ENCODE measurements at regions not wholly inside any gene's neighbourhood (a gene's known extent, or its start where the extent isn't known, plus 50 kb on each side); places are given as distances from the start of the nearest gene placed in this dataset.

DNA sequence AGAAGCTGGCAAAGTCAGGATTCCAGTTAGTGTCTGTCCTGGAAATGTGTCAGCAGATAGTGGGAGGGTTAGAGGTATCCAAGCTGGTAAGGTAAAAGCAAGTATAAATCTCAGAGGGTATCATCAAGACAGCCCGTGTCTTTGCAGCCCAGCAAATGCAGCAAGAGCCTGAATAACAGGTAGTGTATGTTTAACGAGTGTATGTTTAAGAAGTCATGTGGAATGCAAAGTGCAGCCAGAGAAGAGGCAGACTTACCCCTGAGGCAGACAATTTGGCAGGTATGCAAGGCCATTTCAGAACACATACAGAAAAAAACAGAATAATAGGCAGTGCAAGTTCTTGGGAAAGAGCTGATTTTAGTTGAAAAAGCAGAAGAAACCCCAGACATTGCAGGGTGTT is 411.0 kb upstream of the NEGR1 start:
- intact Hi-C loops (cut with DNase I, micrococcal nuclease), result no loop called here
- ATAC-seq (no peak), DNase-seq (no peak)
- TF ChIP-seq, protein P1, sequence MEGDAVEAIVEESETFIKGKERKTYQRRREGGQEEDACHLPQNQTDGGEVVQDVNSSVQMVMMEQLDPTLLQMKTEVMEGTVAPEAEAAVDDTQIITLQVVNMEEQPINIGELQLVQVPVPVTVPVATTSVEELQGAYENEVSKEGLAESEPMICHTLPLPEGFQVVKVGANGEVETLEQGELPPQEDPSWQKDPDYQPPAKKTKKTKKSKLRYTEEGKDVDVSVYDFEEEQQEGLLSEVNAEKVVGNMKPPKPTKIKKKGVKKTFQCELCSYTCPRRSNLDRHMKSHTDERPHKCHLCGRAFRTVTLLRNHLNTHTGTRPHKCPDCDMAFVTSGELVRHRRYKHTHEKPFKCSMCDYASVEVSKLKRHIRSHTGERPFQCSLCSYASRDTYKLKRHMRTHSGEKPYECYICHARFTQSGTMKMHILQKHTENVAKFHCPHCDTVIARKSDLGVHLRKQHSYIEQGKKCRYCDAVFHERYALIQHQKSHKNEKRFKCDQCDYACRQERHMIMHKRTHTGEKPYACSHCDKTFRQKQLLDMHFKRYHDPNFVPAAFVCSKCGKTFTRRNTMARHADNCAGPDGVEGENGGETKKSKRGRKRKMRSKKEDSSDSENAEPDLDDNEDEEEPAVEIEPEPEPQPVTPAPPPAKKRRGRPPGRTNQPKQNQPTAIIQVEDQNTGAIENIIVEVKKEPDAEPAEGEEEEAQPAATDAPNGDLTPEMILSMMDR (IDR thresholded peaks at IDR 0.05), result no peak
- no peak overlapping the region for H3K4me3 ChIP-seq
- peaks cover 7% of the 10 kb centered on the region for H3K9me3 ChIP-seq
- H3K36me3 ChIP-seq (ENCODE audit: low read depth), result no peaks in the 10 kb centered on the region
- no peaks in the 10 kb centered on the region for H3K4me1 ChIP-seq (ENCODE audit: low read depth)

DNA sequence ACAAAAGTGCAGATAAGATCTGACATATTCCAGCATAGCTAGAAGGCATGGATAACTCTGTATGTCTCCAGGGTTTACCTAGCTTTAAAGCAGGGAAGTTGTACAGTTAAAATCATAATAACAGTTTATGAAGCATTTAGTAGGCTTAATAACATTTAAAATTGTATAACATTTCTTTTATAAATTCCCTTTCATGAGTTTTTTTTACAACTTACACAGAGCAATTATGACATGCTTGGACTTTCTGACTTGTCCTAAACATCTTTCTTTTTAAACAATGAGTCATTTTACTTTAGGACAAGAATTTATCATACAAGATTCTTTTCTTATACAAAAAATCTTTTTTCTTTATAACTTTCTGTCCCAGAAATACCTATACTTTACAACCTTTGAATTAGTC is 408.5 kb upstream of the NEGR1 start:
- no peaks in the 10 kb centered on the region for H3K36me3 ChIP-seq (ENCODE audit: low read depth)
- DNase-seq, result no peak
- H3K9me3 ChIP-seq, result peaks cover 7% of the 10 kb centered on the region
- intact Hi-C loops (cut with DNase I, micrococcal nuclease), result no loop called here
- TF ChIP-seq, protein P1 (IDR thresholded peaks at IDR 0.05), result no peak
- H3K4me1 ChIP-seq (ENCODE audit: low read depth), result no peaks in the 10 kb centered on the region
- no peak overlapping the region for H3K4me3 ChIP-seq
- ATAC-seq, result no peak

DNA sequence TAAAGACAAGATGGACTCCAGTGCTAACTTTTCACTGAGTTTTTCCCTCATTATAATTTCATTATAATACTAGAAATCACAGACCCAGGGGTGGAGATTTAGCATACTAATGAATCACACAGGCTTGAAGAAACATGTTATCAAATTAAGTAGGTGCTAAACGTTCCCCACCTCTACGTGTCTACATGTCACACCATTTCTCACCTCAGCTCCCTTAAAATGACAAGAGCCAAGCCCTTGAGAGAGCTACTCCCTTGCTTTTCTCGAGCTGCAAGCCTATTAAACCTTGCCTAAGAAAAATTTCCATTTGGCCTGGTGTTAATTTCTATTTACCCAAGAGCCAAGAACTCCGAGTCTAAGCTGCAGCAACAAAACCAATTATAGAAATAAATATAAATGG is 396.3 kb upstream of the NEGR1 start:
- no peak for ATAC-seq
- TF ChIP-seq, protein P1 (IDR thresholded peaks at IDR 0.05), result no peak
- intact Hi-C loops (cut with DNase I, micrococcal nuclease), result no loop called here
- no peak overlapping the region for H3K4me3 ChIP-seq
- no peak for DNase-seq
- H3K9me3 ChIP-seq, result no peaks in the 10 kb centered on the region
- H3K36me3 ChIP-seq (ENCODE audit: low read depth), result no peaks in the 10 kb centered on the region
- no peaks in the 10 kb centered on the region for H3K4me1 ChIP-seq (ENCODE audit: low read depth)

DNA sequence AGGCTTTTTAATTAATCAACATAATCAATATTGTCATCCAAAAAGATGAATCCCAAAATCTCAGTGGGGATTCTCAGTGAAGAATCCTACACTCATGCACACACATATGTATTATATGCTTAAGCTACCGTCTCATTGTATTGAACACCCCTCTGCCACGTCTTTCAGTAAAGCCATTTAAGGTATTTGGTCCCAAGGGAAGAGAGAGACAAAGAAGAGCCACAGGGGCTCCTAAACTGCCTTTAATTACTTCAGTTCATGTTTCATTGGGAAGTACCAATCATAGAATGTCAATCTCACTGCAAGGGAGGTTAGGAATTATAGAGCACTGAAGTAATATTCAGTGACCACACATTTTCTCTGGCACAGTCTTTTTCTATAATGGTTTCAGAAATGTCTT is 388.6 kb upstream of the NEGR1 start:
- Histone ChIP-seq H3K4me1 (ENCODE audit: low read depth) (no peaks in the 10 kb centered on the region), H3K9me3 (no peaks in the 10 kb centered on the region), H3K36me3 (ENCODE audit: low read depth) (no peaks in the 10 kb centered on the region), H3K4me3 (no peak overlapping the region)
- intact Hi-C loops (cut with DNase I, micrococcal nuclease), result no loop called here
- TF ChIP-seq, protein P1 (IDR thresholded peaks at IDR 0.05), result no peak
- no peak for ATAC-seq
- DNase-seq, result no peak

DNA sequence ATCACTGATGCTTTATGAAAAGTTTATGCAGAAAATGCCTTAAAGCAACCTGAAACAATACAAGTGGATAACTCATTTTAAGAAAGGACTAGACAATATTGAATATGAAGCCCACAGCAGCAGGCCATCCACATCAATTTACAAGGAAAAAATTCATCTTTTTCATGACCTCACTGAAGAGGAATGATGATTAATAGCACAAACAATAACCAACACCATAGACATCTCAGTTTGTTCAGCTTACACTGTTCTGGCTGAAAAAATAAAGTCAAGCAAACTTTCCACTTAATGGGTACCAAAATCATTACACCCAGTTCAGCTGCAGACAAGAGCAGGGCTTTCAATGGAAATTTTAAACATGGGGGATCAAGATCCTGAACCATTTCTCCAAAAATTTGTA is 380.6 kb upstream of the NEGR1 start:
- Histone ChIP-seq H3K4me1 (ENCODE audit: low read depth) (no peaks in the 10 kb centered on the region), H3K9me3 (no peaks in the 10 kb centered on the region), H3K4me3 (no peak overlapping the region), H3K36me3 (ENCODE audit: low read depth) (no peaks in the 10 kb centered on the region)
- intact Hi-C loops (cut with DNase I, micrococcal nuclease), result no loop called here
- ATAC-seq, result no peak
- TF ChIP-seq, protein P1 (IDR thresholded peaks at IDR 0.05), result no peak
- DNase-seq, result no peak

DNA sequence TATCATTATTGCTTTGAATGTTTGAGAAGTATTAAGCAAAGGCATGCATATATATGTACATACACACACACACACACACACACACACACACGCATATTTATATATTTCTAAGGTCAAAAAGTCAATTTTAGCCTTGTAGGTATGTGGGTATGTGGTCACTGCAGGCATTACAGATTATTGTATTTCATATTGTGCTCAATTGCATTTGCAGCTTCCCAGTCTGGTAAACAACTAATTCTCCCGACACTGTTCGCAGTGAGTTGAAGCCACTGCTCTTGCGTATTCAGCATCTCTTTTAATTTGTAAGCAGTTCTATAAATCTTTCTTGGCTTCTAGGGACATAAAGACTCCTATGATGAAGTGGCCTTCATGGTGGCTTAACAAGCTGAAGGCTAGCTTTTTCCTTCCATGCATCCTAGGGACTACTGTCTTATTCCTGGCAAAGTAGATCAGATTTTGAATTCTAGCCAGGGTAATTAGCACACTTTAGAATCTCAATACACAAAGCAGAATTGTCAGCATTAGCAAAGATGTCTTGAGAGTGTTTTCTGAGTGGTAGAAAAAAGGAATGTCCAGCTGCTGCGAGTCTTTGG is 368.6 kb upstream of the NEGR1 start:
- Histone ChIP-seq H3K36me3 (ENCODE audit: low read depth) (no peaks in the 10 kb centered on the region), H3K9me3 (no peaks in the 10 kb centered on the region), H3K4me1 (ENCODE audit: low read depth) (no peaks in the 10 kb centered on the region), H3K4me3 (no peak overlapping the region)
- DNase-seq (no peak), ATAC-seq (no peak)
- TF ChIP-seq, protein P1 (IDR thresholded peaks at IDR 0.05), result no peak
- intact Hi-C loops (cut with DNase I, micrococcal nuclease), result no loop called here
